PC-9 (cell line): ENCODE measurements at regions not wholly inside any gene's neighbourhood (a gene's known extent, or its start where the extent isn't known, plus 50 kb on each side); places are given as distances from the start of the nearest gene placed in this dataset.

Experiments
- BruUV-seq: library from RNA; stranded (reverse); fragments of 400-500 nt; replicated peaks from 2 replicates; lab custom pipeline; 2021; lab: Mats Ljungman, UMichigan
- CTCF ChIA-PET: fragments of 300-600 bp; sonication (Branson Sonifier 250); formaldehyde crosslinking; loops from one replicate; lab custom pipeline; 2022; ENCODE audit warnings: antibody characterized with exemption; lab: Charles Lee
- POLR2A ChIA-PET: fragments of 300-600 bp; sonication (Branson Sonifier 250); formaldehyde crosslinking; loops from one replicate; lab custom pipeline; 2022; ENCODE audit warnings: antibody characterized with exemption; ENCODE audit not compliant: unreplicated experiment; lab: Charles Lee
- DNase-seq, 2 experiments: peaks; one replicate each; pipeline versions ENCODE4 v3.0.0 to v3.0.0-alpha.2; 2015 to 2022; ENCODE audit warnings: mixed read lengths in 1 of 2
- H2AFZ ChIP-seq: fragments of 200-600 bp; sonication (generic); 2 replicates; pipeline ENCODE4 v1.8.1; 2017; ENCODE audit warnings: antibody characterized with exemption
- H3F3A ChIP-seq: fragments of 200-600 bp; sonication (generic); 2 replicates; pipeline ENCODE4 v1.8.1; 2017; ENCODE audit warnings: antibody characterized with exemption, mild to moderate bottlenecking, low read depth; ENCODE audit not compliant: insufficient read depth
- H3K27ac ChIP-seq: fragments of 200-600 bp; sonication (generic); 2 replicates; pipeline ENCODE4 v1.6.1; 2016; ENCODE audit warnings: mixed run types
- H3K27me3 ChIP-seq: fragments of 200-600 bp; sonication (generic); 2 replicates; pipeline ENCODE4 v1.6.1; 2016; ENCODE audit warnings: low read depth, mixed run types; ENCODE audit not compliant: insufficient read depth
- H3K36me3 ChIP-seq: fragments of 200-600 bp; sonication (generic); 2 replicates; pipeline ENCODE4 v1.6.1; 2016; ENCODE audit warnings: low read depth, mixed run types
- H3K4me1 ChIP-seq: fragments of 200-600 bp; sonication (generic); replicated peaks from 2 replicates; pipeline ENCODE4 v1.6.1; 2016; ENCODE audit warnings: mixed run types; ENCODE audit not compliant: insufficient read depth
- H3K4me2 ChIP-seq: fragments of 200-600 bp; sonication (generic); 2 replicates; pipeline ENCODE4 v1.6.1; 2017; ENCODE audit warnings: mixed run types
- H3K4me3 ChIP-seq: fragments of 200-600 bp; sonication (generic); 2 replicates; pipeline ENCODE4 v1.6.1; 2016; ENCODE audit warnings: mixed run types
- H3K79me2 ChIP-seq: fragments of 200-600 bp; sonication (generic); 2 replicates; pipeline ENCODE4 v1.6.1; 2017; ENCODE audit warnings: low read depth, mixed run types
- H3K9me2 ChIP-seq: fragments of 200-600 bp; sonication (generic); 2 replicates; pipeline ENCODE4 v1.8.1; 2017; ENCODE audit warnings: mild to moderate bottlenecking; ENCODE audit not compliant: insufficient read depth
- H3K9me3 ChIP-seq: fragments of 200-600 bp; sonication (generic); 2 replicates; pipeline ENCODE4 v1.8.1; 2016; ENCODE audit warnings: low read depth; ENCODE audit not compliant: insufficient read depth
- H4K20me1 ChIP-seq: fragments of 200-600 bp; sonication (generic); 2 replicates; pipeline ENCODE4 v1.8.1; 2017; ENCODE audit not compliant: insufficient read depth
- CTCF ChIP-seq: fragments of 200-600 bp; sonication (generic); conservative IDR thresholded peaks from 2 replicates; pipeline ENCODE4 v1.6.1; 2017; ENCODE audit warnings: mixed run types, antibody characterized with exemption, mild to moderate bottlenecking, moderate library complexity
- EZH2 ChIP-seq: fragments of 200-600 bp; sonication (generic); IDR thresholded peaks from 2 replicates; pipeline ENCODE4 v1.8.0; 2017; ENCODE audit warnings: antibody characterized with exemption, low read depth
- intact Hi-C: fragments of 100-400 bp; cut with micrococcal nuclease; formaldehyde crosslinking; loops from one replicate; pipeline ENCODE4 v1.10.0; 2022; ENCODE audit not compliant: unreplicated experiment

- H2AFZ ChIP-seq, result no peak overlapping the region
- CTCF ChIA-PET, result no interaction called here
- POLR2A ChIA-PET, result no interaction called here
- no peak overlapping the region for H3K4me3 ChIP-seq
- DNase-seq, result no peak
- intact Hi-C loops, result no loop called here
- no peak overlapping the region for H3K4me2 ChIP-seq
- no peaks in the 10 kb centered on the region for H3K79me2 ChIP-seq
- H3K27me3 ChIP-seq, result no peaks in the 10 kb centered on the region
- peaks cover 12% of the 10 kb centered on the region for H3K4me1 ChIP-seq
- H3K9me2 ChIP-seq, result no peaks in the 10 kb centered on the region
- no peaks in the 10 kb centered on the region for H3K36me3 ChIP-seq
- TF ChIP-seq CTCF (no peak), EZH2 (no peak)
- BruUV-seq, result no TSS peak
- H3F3A ChIP-seq, result no peaks in the 10 kb centered on the region
- no peak overlapping the region for H3K27ac ChIP-seq
- H4K20me1 ChIP-seq, result no peaks in the 10 kb centered on the region
- H3K9me3 ChIP-seq, result no peaks in the 10 kb centered on the region
Observed at GRCh38 chr18:56407646-56408180, 230.7 kb downstream of the TXNL1 start.

GRCh38 chr18:56402872-56403516 is 235.4 kb downstream of the TXNL1 start:
- intact Hi-C loops, result no loop called here
- H2AFZ ChIP-seq, result peak overlapping the region; percentile 68
- H3K27me3 ChIP-seq, result no peaks in the 10 kb centered on the region
- TF ChIP-seq EZH2 (no peak), CTCF (no peak)
- ChIA-PET POLR2A (no interaction called here), CTCF (no interaction called here)
- DNase-seq, result peak in 1 of 2 experiments; percentile 71
- H3K36me3 ChIP-seq, result no peaks in the 10 kb centered on the region
- no peaks in the 10 kb centered on the region for H4K20me1 ChIP-seq
- H3K9me3 ChIP-seq, result no peaks in the 10 kb centered on the region
- no peak overlapping the region for H3K4me3 ChIP-seq
- no peaks in the 10 kb centered on the region for H3F3A ChIP-seq
- H3K27ac ChIP-seq, result peak overlapping the region; percentile 72
- BruUV-seq, result no TSS peak
- peak overlapping the region; percentile 59 for H3K4me2 ChIP-seq
- H3K4me1 ChIP-seq, result peaks cover 16% of the 10 kb centered on the region
- H3K9me2 ChIP-seq, result no peaks in the 10 kb centered on the region
- H3K79me2 ChIP-seq, result no peaks in the 10 kb centered on the region

- ChIA-PET CTCF (no interaction called here), POLR2A (no interaction called here)
- Histone ChIP-seq H3K79me2 (no peaks in the 10 kb centered on the region), H3K4me2 (no peak overlapping the region), H3K9me2 (no peaks in the 10 kb centered on the region), H3K27me3 (no peaks in the 10 kb centered on the region), H3K36me3 (no peaks in the 10 kb centered on the region), H3K9me3 (no peaks in the 10 kb centered on the region), H3K4me1 (no peaks in the 10 kb centered on the region), H4K20me1 (no peaks in the 10 kb centered on the region), H2AFZ (no peak overlapping the region), H3K4me3 (no peak overlapping the region), H3F3A (no peaks in the 10 kb centered on the region), H3K27ac (no peak overlapping the region)
- intact Hi-C loops, result no loop called here
- no peak for DNase-seq
- no TSS peak for BruUV-seq
- TF ChIP-seq CTCF (no peak), EZH2 (no peak)
Observed at GRCh38 chr18:56393870-56394269, 244.5 kb downstream of the TXNL1 start.
